A549 (cell line): ENCODE measurements at regions not wholly inside any gene's neighbourhood (a gene's known extent, or its start where the extent isn't known, plus 50 kb on each side); places are given as distances from the start of the nearest gene placed in this dataset.

Experiments used
- CBX8 ChIP-seq: fragments of 200-600 bp; sonication (generic); IDR thresholded peaks from 2 replicates; pipeline ENCODE4 v1.6.1; 2016
- EP300 ChIP-seq, 2 experiments: fragments of >200 bp; sonication (Bioruptor Twin); formaldehyde crosslinking; IDR thresholded peaks; 2 replicates in 1 of 2; 3 replicates in 1 of 2; pipeline ENCODE4 v1.6.1; 2016 to 2017
- KDM1A ChIP-seq: fragments of 200-600 bp; sonication (generic); IDR thresholded peaks from 2 replicates; pipeline ENCODE4 v1.6.1; 2016; ENCODE audit warnings: low read depth, mild to moderate bottlenecking
- NR3C1 ChIP-seq: fragments of >200 bp; sonication (Bioruptor Twin); formaldehyde crosslinking; IDR thresholded peaks from 3 replicates; pipeline ENCODE4 v1.6.1; 2017
- TF ChIP-seq, protein P1 (sequence below): fragments of 200-600 bp; sonication (generic); IDR thresholded peaks from 2 replicates; pipeline ENCODE4 v1.6.1; 2016; ENCODE audit warnings: antibody characterized with exemption, mild to moderate bottlenecking, moderate library complexity
- TF ChIP-seq, protein P2 (sequence below): fragments of >200 bp; sonication (Bioruptor Twin); formaldehyde crosslinking; IDR thresholded peaks from 3 replicates; pipeline ENCODE4 v1.5.1; 2016

DNA sequence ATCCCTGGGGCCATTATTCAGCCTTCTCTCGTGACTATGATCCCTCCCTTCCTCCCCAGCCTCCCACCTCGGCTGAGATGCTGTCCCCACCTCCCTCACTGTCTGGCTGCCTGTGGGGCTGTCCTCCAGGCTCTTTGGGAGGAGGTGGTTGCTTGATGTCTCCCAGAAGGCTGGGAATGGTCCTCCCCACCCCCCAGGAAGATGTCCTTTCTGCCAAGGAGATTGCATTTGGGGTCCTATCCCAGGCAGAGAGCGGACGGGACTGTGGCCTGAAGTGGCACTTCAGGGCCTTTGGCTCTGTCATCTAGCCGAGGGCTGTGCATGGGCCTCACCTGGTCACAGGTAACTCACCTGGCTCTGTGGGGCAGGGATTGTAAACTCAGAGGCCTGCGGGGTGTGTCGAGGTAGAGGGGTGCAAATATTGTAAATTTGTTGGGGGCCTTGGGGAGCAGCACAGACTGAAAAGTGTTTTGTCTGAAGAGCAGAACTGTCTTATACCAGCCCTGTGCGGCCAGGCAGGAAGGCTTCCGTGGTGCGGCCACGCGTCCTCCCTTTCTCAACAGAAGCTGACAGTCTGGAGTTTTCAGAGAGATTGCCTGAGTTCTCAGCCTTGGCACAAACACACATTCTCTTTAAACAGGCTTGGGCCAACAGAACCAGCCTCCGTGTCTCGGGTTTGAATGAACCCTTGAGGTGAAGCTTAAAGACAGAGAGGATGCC, 177.9 kb downstream of the SEC14L1 start:
- TF ChIP-seq, protein P1, sequence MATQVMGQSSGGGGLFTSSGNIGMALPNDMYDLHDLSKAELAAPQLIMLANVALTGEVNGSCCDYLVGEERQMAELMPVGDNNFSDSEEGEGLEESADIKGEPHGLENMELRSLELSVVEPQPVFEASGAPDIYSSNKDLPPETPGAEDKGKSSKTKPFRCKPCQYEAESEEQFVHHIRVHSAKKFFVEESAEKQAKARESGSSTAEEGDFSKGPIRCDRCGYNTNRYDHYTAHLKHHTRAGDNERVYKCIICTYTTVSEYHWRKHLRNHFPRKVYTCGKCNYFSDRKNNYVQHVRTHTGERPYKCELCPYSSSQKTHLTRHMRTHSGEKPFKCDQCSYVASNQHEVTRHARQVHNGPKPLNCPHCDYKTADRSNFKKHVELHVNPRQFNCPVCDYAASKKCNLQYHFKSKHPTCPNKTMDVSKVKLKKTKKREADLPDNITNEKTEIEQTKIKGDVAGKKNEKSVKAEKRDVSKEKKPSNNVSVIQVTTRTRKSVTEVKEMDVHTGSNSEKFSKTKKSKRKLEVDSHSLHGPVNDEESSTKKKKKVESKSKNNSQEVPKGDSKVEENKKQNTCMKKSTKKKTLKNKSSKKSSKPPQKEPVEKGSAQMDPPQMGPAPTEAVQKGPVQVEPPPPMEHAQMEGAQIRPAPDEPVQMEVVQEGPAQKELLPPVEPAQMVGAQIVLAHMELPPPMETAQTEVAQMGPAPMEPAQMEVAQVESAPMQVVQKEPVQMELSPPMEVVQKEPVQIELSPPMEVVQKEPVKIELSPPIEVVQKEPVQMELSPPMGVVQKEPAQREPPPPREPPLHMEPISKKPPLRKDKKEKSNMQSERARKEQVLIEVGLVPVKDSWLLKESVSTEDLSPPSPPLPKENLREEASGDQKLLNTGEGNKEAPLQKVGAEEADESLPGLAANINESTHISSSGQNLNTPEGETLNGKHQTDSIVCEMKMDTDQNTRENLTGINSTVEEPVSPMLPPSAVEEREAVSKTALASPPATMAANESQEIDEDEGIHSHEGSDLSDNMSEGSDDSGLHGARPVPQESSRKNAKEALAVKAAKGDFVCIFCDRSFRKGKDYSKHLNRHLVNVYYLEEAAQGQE: no peak
- TF ChIP-seq, protein P2, sequence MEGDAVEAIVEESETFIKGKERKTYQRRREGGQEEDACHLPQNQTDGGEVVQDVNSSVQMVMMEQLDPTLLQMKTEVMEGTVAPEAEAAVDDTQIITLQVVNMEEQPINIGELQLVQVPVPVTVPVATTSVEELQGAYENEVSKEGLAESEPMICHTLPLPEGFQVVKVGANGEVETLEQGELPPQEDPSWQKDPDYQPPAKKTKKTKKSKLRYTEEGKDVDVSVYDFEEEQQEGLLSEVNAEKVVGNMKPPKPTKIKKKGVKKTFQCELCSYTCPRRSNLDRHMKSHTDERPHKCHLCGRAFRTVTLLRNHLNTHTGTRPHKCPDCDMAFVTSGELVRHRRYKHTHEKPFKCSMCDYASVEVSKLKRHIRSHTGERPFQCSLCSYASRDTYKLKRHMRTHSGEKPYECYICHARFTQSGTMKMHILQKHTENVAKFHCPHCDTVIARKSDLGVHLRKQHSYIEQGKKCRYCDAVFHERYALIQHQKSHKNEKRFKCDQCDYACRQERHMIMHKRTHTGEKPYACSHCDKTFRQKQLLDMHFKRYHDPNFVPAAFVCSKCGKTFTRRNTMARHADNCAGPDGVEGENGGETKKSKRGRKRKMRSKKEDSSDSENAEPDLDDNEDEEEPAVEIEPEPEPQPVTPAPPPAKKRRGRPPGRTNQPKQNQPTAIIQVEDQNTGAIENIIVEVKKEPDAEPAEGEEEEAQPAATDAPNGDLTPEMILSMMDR: no peak
- TF ChIP-seq CBX8: no peak
- no peak for TF ChIP-seq KDM1A
- TF ChIP-seq EP300 (IDR thresholded peaks at IDR 0.05): no peak
- TF ChIP-seq NR3C1: no peak
